ENCODE measurements at regions not wholly inside any gene's neighbourhood (a gene's known extent, or its start where the extent isn't known, plus 50 kb on each side); places are given as distances from the start of the nearest gene placed in this dataset.

GRCh38 chr1:103371234-103371633, 154.3 kb upstream of the RNPC3 start:
- TF ChIP-seq POLR2AphosphoS5 (IDR thresholded peaks at IDR 0.05; ENCODE audit: borderline replicate concordance, low read depth, low read length): no peak
- TF ChIP-seq EZH2 (IDR thresholded peaks at IDR 0.05): no peak
